ENCODE measurements at regions not wholly inside any gene's neighbourhood (a gene's known extent, or its start where the extent isn't known, plus 50 kb on each side); places are given as distances from the start of the nearest gene placed in this dataset.
A peak's percentile ranks its signal among the peaks of the same experiment; 100 is the strongest.

DNA sequence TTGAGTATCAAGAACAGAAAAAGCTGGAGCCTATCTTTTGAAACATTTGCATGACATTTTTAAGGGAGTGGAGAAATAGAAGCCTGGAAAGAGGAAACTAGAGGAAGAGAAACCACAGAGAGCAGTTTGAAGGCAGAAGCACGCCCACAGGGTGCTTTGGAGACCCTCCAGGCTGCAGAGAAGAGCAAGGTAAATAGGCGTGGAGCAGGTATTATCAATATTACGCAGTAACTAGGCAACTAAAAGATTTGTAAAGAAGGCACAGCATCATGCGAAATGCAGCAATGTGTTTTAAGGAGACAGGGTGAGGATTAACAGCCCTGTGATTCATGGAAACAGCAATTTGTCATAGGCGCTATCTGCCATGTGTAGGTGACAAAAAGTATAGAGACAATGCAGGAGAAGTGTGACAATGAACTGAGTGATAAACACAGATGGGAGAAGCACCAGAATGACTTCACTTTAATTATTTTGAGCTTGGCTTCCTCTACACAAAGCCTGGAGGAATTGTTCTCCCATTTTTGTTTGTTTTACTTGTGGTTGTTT lies 281.2 kb downstream of the BRINP1 start:
- no peak for DNase-seq (ENCODE audit: low read depth)

DNA sequence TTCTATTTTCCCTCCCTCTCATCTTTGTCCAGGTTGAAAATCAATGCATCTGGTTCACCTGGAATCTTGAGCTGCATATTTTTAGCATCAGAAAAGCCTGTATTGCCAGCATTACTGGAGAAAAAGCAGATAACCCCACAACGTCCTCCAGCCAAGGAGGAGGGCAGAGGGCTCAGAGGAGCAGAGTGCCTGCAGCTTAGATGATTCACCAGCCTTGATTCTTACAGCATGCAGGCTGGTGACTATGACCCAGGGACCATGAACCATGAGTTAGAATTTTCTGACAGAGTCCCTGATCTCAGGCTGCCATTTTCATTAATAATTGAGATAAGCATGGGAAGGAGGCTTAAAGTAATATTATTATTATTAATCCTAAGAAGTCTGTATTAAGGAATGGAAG lies 278.2 kb downstream of the BRINP1 start:
- DNase-seq (ENCODE audit: low read depth), result no peak

DNA sequence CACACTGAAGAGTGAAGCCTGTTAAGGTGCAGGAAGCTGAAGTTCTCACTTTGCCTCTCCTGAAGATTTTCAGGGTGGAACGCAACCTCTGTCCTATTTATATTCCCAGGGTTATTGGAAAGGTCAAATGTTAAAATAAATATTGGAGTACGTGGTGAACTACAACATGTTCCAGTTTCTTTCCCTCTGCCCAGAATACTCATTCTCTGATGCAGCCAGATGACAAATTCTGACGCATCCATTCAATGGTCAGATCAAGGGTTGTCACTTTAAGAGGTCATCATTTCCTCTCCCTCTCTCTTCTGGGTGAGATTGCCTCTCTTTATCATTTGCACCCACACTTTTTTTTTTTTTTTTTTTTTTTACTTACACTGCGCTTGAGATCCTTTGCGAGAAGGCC lies 277.1 kb downstream of the BRINP1 start:
- no peak for DNase-seq (ENCODE audit: low read depth)

DNA sequence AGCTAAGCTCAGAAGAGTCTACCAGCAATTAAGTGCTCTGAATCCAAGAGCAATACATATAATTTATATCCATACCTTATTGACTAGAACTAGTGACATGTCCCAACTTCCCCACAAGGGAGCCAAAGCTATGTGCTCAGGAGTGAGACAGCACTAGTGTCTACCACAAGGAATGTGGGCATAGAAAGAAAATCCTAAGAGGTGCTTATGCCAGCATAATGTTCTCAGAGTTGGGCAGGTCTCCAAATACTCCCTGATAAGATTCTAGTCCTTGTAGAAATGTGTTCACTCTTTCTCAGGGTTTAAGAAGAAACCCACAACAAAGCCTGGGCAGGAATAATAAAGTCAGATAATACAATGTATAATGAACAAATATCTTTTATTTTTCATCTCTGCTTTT lies 275.1 kb downstream of the BRINP1 start:
- peak; percentile 15 for DNase-seq (ENCODE audit: low read depth)

DNA sequence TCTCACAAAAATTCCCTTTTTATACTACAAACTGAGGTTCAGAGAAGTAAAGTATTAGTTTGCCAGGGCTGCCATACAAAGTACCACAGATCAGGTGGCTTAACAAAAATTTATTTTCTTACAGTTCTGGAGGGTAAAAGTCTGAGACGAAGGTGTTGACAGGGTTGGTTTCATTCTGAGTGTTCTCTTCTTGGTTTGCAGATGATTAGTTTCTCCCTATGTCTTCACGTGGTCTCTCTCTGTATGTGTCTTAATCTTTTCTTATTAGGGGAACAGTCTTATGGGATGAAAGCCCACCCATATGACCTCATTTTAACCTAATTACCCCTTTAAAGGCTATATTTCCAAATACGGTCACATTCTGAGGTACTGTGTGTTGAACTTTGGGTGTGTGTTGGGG lies 274.2 kb downstream of the BRINP1 start:
- DNase-seq (ENCODE audit: low read depth), result no peak

DNA sequence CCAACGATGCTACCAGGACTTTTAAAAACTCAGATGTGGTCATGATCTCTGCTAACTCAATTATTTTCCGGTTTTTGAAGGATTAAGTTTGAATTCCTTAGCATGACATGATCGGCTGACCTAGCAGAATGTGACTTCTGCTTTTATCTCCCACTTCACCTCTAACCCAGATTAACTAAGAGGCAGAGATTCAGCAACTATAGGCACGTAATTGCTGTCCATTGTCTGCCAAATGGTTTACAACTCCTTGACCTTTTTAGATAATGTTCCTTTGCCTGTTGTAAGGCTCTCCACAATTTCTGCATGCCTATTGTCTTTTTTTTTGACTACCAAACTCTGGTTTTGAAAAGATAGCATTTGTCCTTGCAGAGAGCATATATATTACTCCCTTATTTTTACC lies 268.2 kb downstream of the BRINP1 start:
- no peak for DNase-seq (ENCODE audit: low read depth)

DNA sequence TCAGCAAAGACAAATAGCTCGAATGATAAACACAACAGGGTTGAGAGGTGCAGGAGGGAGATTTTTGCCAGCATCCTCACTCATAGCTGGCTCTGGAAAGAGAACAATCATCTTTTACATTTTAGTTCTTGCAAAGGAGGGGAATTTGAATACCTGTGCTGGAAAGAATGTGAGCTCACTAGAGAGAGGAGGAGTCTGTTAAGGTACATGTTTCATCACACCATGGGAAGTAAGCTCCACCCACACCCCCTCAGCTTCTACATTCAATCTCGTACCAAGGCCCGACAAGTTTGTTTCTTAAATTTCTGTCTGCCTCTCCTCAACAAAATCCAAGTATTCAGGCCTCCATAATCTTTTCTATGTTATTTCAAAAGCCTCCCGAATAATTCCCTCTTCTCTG lies 254.6 kb downstream of the BRINP1 start:
- DNase-seq (ENCODE audit: low read depth), result no peak
